Naive B cell (primary cell): ENCODE measurements at regions not wholly inside any gene's neighbourhood (a gene's known extent, or its start where the extent isn't known, plus 50 kb on each side); places are given as distances from the start of the nearest gene placed in this dataset.
"Not testable (repeated sequence)": the region's sequence is repeated elsewhere in the genome, so short reads cannot be mapped to it uniquely, and the experiment has no call there.

ENCODE experiments used
- ATAC-seq, 2 donors: fragments of 150-1000 bp; cut with Tn5 transposase; 2 replicates each; pipeline ENCODE4 v1.10.0; 2021; ENCODE audit warnings: low read depth in 2 of 2, mild to moderate bottlenecking in 2 of 2, moderate library complexity in 2 of 2
- DNase-seq: peaks from one replicate; pipeline ENCODE4 v3.0.0; 2022
- H3K27ac Mint-ChIP-seq, 6 donors: one replicate each; pipeline ENCODE4 v1.8.0; 2020 to 2022; ENCODE audit warnings: mild to moderate bottlenecking in 6 of 6, mixed read lengths in 6 of 6, moderate library complexity in 5 of 6, inconsistent platforms in 2 of 6
- H3K27me3 Mint-ChIP-seq, 3 donors: one replicate each; pipeline ENCODE4 v1.8.0; 2021 to 2022; ENCODE audit warnings: mixed read lengths in 3 of 3, mild to moderate bottlenecking in 1 of 3
- H3K36me3 Mint-ChIP-seq, 2 donors: one replicate each; pipeline ENCODE4 v1.8.0; 2020 to 2022; ENCODE audit warnings: mixed read lengths in 2 of 2, inconsistent platforms in 1 of 2, mild to moderate bottlenecking in 1 of 2
- H3K4me1 Mint-ChIP-seq, 3 donors: one replicate each; pipeline ENCODE4 v1.8.0; 2020 to 2022; ENCODE audit warnings: mixed read lengths in 3 of 3, inconsistent platforms in 1 of 3, mild to moderate bottlenecking in 1 of 3, moderate library complexity in 1 of 3
- H3K4me3 Mint-ChIP-seq, 8 donors: one replicate each; pipeline ENCODE4 v1.8.0; 2020 to 2022; ENCODE audit warnings: mild to moderate bottlenecking in 8 of 8, mixed read lengths in 8 of 8, moderate library complexity in 8 of 8, inconsistent platforms in 2 of 8
- H3K9me3 Mint-ChIP-seq, 7 donors: one replicate each; pipeline ENCODE4 v1.8.0; 2020 to 2022; ENCODE audit warnings: mixed read lengths in 7 of 7, mild to moderate bottlenecking in 5 of 7, inconsistent platforms in 2 of 7, moderate library complexity in 1 of 7

- no peaks in the 10 kb centered on the region for H3K36me3 Mint-ChIP-seq
- ATAC-seq = no peak
- no peaks in the 10 kb centered on the region for H3K4me1 Mint-ChIP-seq
- H3K27ac Mint-ChIP-seq = no peak overlapping the region
- peaks cover 12 to 26% (median 17%) of the 10 kb centered on the region in 3 donors for H3K27me3 Mint-ChIP-seq
- DNase-seq = no peak
- no peak overlapping the region for H3K4me3 Mint-ChIP-seq
- H3K9me3 Mint-ChIP-seq = no peaks in the 10 kb centered on the region
These were observed 123.6 kb upstream of the RBPJ start for GRCh38 chr4:26197018-26197779.

GRCh38 chr4:26198931-26199330, 121.9 kb upstream of the RBPJ start:
- peak overlapping the region in 1 of 6 donors; percentile 34 for H3K27ac Mint-ChIP-seq

GRCh38 chr4:26199596-26199995, 121.2 kb upstream of the RBPJ start:
- H3K27me3 Mint-ChIP-seq = peaks cover 10 to 32% (median 22%) of the 10 kb centered on the region in 3 donors
- no peak overlapping the region for H3K4me3 Mint-ChIP-seq
- H3K4me1 Mint-ChIP-seq = no peaks in the 10 kb centered on the region
- ATAC-seq = no peak
- H3K27ac Mint-ChIP-seq = no peak overlapping the region
- H3K9me3 Mint-ChIP-seq = no peaks in the 10 kb centered on the region
- no peaks in the 10 kb centered on the region for H3K36me3 Mint-ChIP-seq
- DNase-seq = no peak

More at GRCh38 chr4:26198931-26199330, 121.9 kb upstream of the RBPJ start:
- H3K4me1 Mint-ChIP-seq, H3K9me3 Mint-ChIP-seq, ATAC-seq, H3K36me3 Mint-ChIP-seq, H3K4me3 Mint-ChIP-seq, DNase-seq: not testable (repeated sequence)
- peaks cover 14 to 35% (median 24%) of the 10 kb centered on the region in 3 donors for H3K27me3 Mint-ChIP-seq

GRCh38 chr4:26201120-26201519, 119.7 kb upstream of the RBPJ start:
- Mint-ChIP-seq H3K27ac (no peak overlapping the region), H3K27me3 (peaks cover 8 to 32% (median 25%) of the 10 kb centered on the region in 3 donors), H3K4me1 (no peaks in the 10 kb centered on the region), H3K9me3 (no peaks in the 10 kb centered on the region), H3K4me3 (no peak overlapping the region), H3K36me3 (no peaks in the 10 kb centered on the region)
- ATAC-seq = no peak
- no peak for DNase-seq

DNA sequence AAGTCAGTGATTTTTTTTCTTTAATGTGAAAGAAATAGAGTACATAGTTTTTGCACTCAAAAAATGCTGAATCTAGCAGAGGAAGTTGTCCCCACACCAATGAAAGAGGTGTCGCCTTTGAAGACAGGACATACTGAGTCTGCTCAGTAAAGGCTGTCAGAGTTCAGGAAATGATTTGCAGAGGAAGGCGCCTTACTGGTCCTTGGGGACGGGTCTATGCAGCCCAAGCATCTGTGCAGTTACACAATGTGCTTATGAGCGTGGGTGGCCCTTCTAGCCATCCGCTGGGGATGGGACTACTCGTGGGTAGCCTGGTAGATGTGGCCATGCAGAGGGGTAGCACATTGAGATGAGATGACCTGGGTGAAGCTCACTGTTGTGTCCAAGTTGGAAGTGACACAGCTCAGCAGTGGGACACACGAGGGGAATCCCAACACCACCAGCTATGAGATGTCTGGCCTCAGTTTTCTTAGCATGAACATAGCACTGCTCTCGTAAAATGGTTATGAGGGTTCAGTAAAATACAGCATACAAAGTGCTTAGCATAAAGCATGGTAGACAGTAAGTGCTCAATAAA, 116.5 kb upstream of the RBPJ start:
- no peaks in the 10 kb centered on the region for H3K9me3 Mint-ChIP-seq
- no peak for DNase-seq
- no peaks in the 10 kb centered on the region for H3K4me1 Mint-ChIP-seq
- peaks cover 24 to 42% (median 31%) of the 10 kb centered on the region in 3 donors for H3K27me3 Mint-ChIP-seq
- peak in 1 of 2 donors; percentile 46 for ATAC-seq
- no peak overlapping the region for H3K4me3 Mint-ChIP-seq
- no peak overlapping the region for H3K27ac Mint-ChIP-seq
- no peaks in the 10 kb centered on the region for H3K36me3 Mint-ChIP-seq

GRCh38 chr4:26204911-26205370, 115.9 kb upstream of the RBPJ start:
- H3K27me3 Mint-ChIP-seq = peaks cover 26 to 47% (median 31%) of the 10 kb centered on the region in 3 donors
- H3K27ac Mint-ChIP-seq = no peak overlapping the region
- peaks cover 0 to under 1% of the 10 kb centered on the region in 2 donors for H3K36me3 Mint-ChIP-seq
- DNase-seq (no peak), ATAC-seq (no peak)
- H3K4me3 Mint-ChIP-seq = no peak overlapping the region
- H3K9me3 Mint-ChIP-seq = peaks cover 0 to 2% (median 0%) of the 10 kb centered on the region in 7 donors
- no peaks in the 10 kb centered on the region for H3K4me1 Mint-ChIP-seq

GRCh38 chr4:26206339-26206738, 114.5 kb upstream of the RBPJ start:
- DNase-seq (no peak), ATAC-seq (no peak)
- Mint-ChIP-seq H3K4me3 (no peak overlapping the region), H3K9me3 (peaks cover 0 to 2% (median 0%) of the 10 kb centered on the region in 7 donors), H3K4me1 (no peaks in the 10 kb centered on the region), H3K27me3 (peaks cover 35 to 51% (median 37%) of the 10 kb centered on the region in 3 donors), H3K36me3 (peaks cover 0 to 4% of the 10 kb centered on the region in 2 donors), H3K27ac (no peak overlapping the region)

DNA sequence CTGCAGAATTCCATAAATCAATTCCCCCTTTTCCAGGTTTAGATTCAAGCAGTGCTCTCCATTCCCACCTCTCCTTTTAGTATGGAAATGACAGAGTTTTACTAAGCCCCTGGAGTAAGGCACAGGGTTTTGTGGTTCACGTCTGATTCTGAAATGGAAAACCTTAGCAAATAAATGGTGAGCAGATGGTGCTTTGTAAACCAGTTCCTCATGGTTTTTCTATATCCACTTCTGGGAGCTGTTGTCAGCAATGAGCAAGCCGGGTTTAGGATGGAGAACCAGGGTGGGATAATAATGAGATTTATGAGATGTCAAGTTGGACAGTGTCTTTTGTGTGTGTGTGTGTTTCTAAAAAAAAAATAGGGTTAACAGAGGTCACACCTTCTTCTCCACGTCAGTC, 113.8 kb upstream of the RBPJ start:
- DNase-seq (no peak), ATAC-seq (no peak)
- H3K4me3 Mint-ChIP-seq = no peak overlapping the region
- H3K27me3 Mint-ChIP-seq = peaks cover 31 to 45% (median 42%) of the 10 kb centered on the region in 3 donors
- no peaks in the 10 kb centered on the region for H3K4me1 Mint-ChIP-seq
- peaks cover 0 to 2% (median 0%) of the 10 kb centered on the region in 7 donors for H3K9me3 Mint-ChIP-seq
- peak overlapping the region in 1 of 6 donors; percentile 22 for H3K27ac Mint-ChIP-seq
- peaks cover 0 to 4% of the 10 kb centered on the region in 2 donors for H3K36me3 Mint-ChIP-seq

- no peak for DNase-seq
- H3K9me3 Mint-ChIP-seq = peaks cover 0 to 2% (median 0%) of the 10 kb centered on the region in 7 donors
- ATAC-seq = no peak
- H3K4me3 Mint-ChIP-seq = no peak overlapping the region
- peaks cover 29 to 42% (median 38%) of the 10 kb centered on the region in 3 donors for H3K27me3 Mint-ChIP-seq
- H3K27ac Mint-ChIP-seq = peak overlapping the region in 1 of 6 donors; percentile 11
- H3K36me3 Mint-ChIP-seq = peaks cover 0 to 4% of the 10 kb centered on the region in 2 donors
- no peaks in the 10 kb centered on the region for H3K4me1 Mint-ChIP-seq
These were observed 113.2 kb upstream of the RBPJ start for GRCh38 chr4:26207631-26208030.

DNA sequence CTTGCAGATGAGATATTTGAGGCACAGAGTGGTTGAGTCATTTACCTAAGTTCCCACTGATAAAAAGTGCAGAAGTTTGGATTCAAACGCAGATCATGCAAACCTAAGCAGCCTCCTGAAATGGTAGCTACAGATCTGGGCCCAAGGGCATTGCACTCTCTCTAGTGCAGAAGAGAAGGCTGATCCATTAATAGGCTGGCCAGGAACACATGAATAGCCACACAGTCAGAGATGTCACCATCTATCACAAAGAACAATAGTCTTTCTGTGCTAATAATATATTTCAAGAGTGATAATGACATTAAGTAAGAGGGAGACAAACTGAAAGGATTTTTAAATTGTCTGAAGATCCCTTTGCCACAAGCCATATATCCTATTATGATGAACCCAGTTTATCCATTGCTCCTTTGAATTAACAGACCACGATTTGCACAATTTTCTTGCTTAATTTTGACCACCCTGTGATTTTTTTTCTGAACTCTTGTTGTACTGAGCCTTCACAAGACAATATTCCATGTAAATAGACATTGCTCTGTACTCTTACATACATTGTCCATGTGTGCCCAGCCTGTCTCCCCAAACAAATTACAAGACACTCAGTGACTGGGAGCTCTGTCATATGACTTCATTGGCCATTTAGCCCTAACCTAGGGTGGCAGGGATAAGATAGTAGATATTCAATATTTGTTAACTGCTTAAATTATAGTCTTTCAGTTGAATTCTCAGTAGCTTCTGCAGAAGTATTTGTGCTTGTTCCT, 112.4 kb upstream of the RBPJ start:
- Mint-ChIP-seq H3K27ac (peak overlapping the region in 1 of 6 donors; percentile 4), H3K36me3 (peaks cover 0 to 6% of the 10 kb centered on the region in 2 donors), H3K4me1 (peaks cover 0 to under 1% (median 0%) of the 10 kb centered on the region in 3 donors), H3K9me3 (peaks cover 0 to 2% (median 0%) of the 10 kb centered on the region in 7 donors), H3K27me3 (peaks cover 26 to 37% (median 36%) of the 10 kb centered on the region in 3 donors), H3K4me3 (no peak overlapping the region)
- DNase-seq (no peak), ATAC-seq (no peak)

DNA sequence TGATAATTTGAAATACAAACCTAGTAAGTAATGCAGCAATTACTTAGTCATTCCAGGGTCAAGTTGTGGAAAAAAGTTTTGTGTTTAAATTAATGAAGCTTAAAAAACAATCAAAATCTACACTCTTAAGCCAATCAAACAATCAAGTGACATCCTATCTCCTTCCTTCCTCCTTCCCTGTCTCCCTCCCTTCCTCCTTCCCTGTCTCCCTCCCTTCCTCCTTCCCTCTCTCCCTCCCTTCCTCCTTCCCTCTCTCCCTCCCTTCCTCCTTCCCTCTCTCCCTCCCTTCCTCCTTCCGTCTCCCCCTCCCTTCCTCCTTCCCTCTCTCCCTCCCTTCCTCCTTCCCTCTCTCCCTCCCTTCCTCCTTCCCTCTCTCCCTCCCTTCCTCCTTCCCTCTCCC, 111.4 kb upstream of the RBPJ start:
- DNase-seq, H3K4me3 Mint-ChIP-seq, H3K9me3 Mint-ChIP-seq, ATAC-seq, H3K4me1 Mint-ChIP-seq, H3K27ac Mint-ChIP-seq: not testable (repeated sequence)
- Mint-ChIP-seq H3K36me3 (peaks cover 0 to 11% of the 10 kb centered on the region in 2 donors), H3K27me3 (peaks cover 34 to 43% (median 36%) of the 10 kb centered on the region in 3 donors)

- Mint-ChIP-seq H3K4me1 (peaks cover 0 to 12% (median 7%) of the 10 kb centered on the region in 3 donors), H3K36me3 (peaks cover 0 to 11% of the 10 kb centered on the region in 2 donors), H3K27ac (peak overlapping the region in 1 of 6 donors; percentile 49), H3K9me3 (peaks cover 0 to 2% (median 0%) of the 10 kb centered on the region in 7 donors), H3K4me3 (no peak overlapping the region), H3K27me3 (peaks cover 25 to 42% (median 40%) of the 10 kb centered on the region in 3 donors)
- DNase-seq = no peak
- no peak for ATAC-seq
These were observed 108.3 kb upstream of the RBPJ start for GRCh38 chr4:26212528-26212927.

DNA sequence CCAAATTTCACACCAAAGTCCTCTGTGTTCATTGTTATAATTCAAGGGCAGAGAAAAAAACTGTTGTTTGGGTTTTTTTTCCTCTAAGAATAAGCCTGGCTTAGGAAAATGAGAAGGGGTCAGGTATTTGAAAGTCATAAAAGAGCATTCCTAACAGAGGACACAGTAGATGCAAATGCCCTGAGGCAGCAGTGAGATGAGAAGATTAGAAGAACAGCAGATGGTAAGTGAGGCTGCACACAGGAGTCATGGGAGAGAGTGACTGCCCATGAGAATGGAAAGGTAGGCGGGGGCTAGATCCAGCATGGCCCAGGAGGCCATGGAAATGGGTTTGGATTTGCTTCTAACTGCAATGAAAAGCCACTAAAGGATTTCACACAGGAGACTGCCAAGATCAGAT, 107.5 kb upstream of the RBPJ start:
- DNase-seq (no peak), ATAC-seq (no peak)
- Mint-ChIP-seq H3K27ac (no peak overlapping the region), H3K27me3 (peaks cover 19 to 40% (median 39%) of the 10 kb centered on the region in 3 donors), H3K4me3 (no peak overlapping the region), H3K4me1 (peaks cover 2 to 19% (median 7%) of the 10 kb centered on the region in 3 donors), H3K36me3 (peaks cover 0 to 11% of the 10 kb centered on the region in 2 donors), H3K9me3 (peaks cover 0 to 2% (median 0%) of the 10 kb centered on the region in 7 donors)
